GM21825 (cell line): ENCODE measurements at regions not wholly inside any gene's neighbourhood (a gene's known extent, or its start where the extent isn't known, plus 50 kb on each side); places are given as distances from the start of the nearest gene placed in this dataset.
"Not testable (repeated sequence)": the region's sequence is repeated elsewhere in the genome, so short reads cannot be mapped to it uniquely, and the experiment has no call there.

Experiments
- ATAC-seq: cut with Tn5 transposase; IDR thresholded peaks from one replicate; pipeline ENCODE4 v1.9.1; 2021; ENCODE audit warnings: mild to moderate bottlenecking, moderate library complexity; ENCODE audit not compliant: unreplicated experiment

- ATAC-seq, result no peak
Observed at GRCh38 chr12:25787701-25788100, 170.8 kb upstream of the RASSF8 start.

GRCh38 chr12:25788707-25789442 lies 169.6 kb upstream of the RASSF8 start:
- ATAC-seq, result no peak

- no peak for ATAC-seq
Observed at GRCh38 chr12:25789541-25789944, 168.9 kb upstream of the RASSF8 start.

- ATAC-seq, result no peak
Observed at GRCh38 chr12:25792031-25792430, 166.5 kb upstream of the RASSF8 start.

GRCh38 chr12:25793196-25793595 lies 165.3 kb upstream of the RASSF8 start:
- no peak for ATAC-seq

- no peak for ATAC-seq
Observed at GRCh38 chr12:25794571-25794970, 163.9 kb upstream of the RASSF8 start.

GRCh38 chr12:25796523-25797000 lies 161.9 kb upstream of the RASSF8 start:
- no peak for ATAC-seq

GRCh38 chr12:25797386-25797785 lies 161.1 kb upstream of the RASSF8 start:
- no peak for ATAC-seq

- no peak for ATAC-seq
Observed at GRCh38 chr12:25797949-25798348, 160.5 kb upstream of the RASSF8 start.

- ATAC-seq, result no peak
Observed at GRCh38 chr12:25800101-25800500, 158.4 kb upstream of the RASSF8 start.

- ATAC-seq, result no peak
Observed at GRCh38 chr12:25801734-25802133, 156.7 kb upstream of the RASSF8 start.

- ATAC-seq, result no peak
Observed at GRCh38 chr12:25802143-25802542, 156.3 kb upstream of the RASSF8 start.

- not testable (repeated sequence) for ATAC-seq
Observed at GRCh38 chr12:25803029-25803664, 155.3 kb upstream of the RASSF8 start.

GRCh38 chr12:25804286-25804685 lies 154.2 kb upstream of the RASSF8 start:
- not testable (repeated sequence) for ATAC-seq

GRCh38 chr12:25806271-25806670 lies 152.2 kb upstream of the RASSF8 start:
- ATAC-seq, result no peak

GRCh38 chr12:25808604-25809003 lies 149.9 kb upstream of the RASSF8 start:
- ATAC-seq, result no peak

GRCh38 chr12:25810683-25811082 lies 147.8 kb upstream of the RASSF8 start:
- no peak for ATAC-seq

- peak; percentile 58 for ATAC-seq
Observed at GRCh38 chr12:25811656-25812126, 146.8 kb upstream of the RASSF8 start.

GRCh38 chr12:25812295-25812694 lies 146.2 kb upstream of the RASSF8 start:
- no peak for ATAC-seq

- ATAC-seq, result no peak
Observed at GRCh38 chr12:25813843-25814242, 144.6 kb upstream of the RASSF8 start.

GRCh38 chr12:25816637-25817036 lies 141.8 kb upstream of the RASSF8 start:
- ATAC-seq, result no peak

- no peak for ATAC-seq
Observed at GRCh38 chr12:25817166-25817565, 141.3 kb upstream of the RASSF8 start.
